Cardiac muscle cell (in vitro differentiated cells and primary cell): ENCODE measurements at regions not wholly inside any gene's neighbourhood (a gene's known extent, or its start where the extent isn't known, plus 50 kb on each side); places are given as distances from the start of the nearest gene placed in this dataset.

ENCODE experiments used
- DNase-seq, 2 donors: peaks; one replicate each; pipeline versions ENCODE4 v3.0.0 to v3.0.0-alpha.2; 2010 to 2017; ENCODE audit warnings: low read depth in 1 of 2, low spot score in 1 of 2
- H3K27ac ChIP-seq: fragments of 200-600 bp; sonication (generic); 2 replicates; pipeline ENCODE4 v1.5.1; 2016
- H3K27me3 ChIP-seq: fragments of 200-600 bp; sonication (generic); 2 replicates; pipeline ENCODE4 v1.6.0; 2016; ENCODE audit warnings: control low read depth
- H3K36me3 ChIP-seq: fragments of 200-600 bp; sonication (generic); 2 replicates; pipeline ENCODE4 v1.5.1; 2016; ENCODE audit warnings: control low read depth
- H3K4me1 ChIP-seq: fragments of 200-600 bp; sonication (generic); 2 replicates; pipeline ENCODE4 v1.8.1; 2017; ENCODE audit warnings: low read depth, mild to moderate bottlenecking, mixed run types
- H3K4me3 ChIP-seq: fragments of 200-600 bp; sonication (generic); 2 replicates; pipeline ENCODE4 v1.5.1; 2016; ENCODE audit warnings: mild to moderate bottlenecking
- H3K9me3 ChIP-seq: fragments of 200-600 bp; sonication (generic); 2 replicates; pipeline ENCODE4 v1.5.1; 2017; ENCODE audit warnings: low read depth, mild to moderate bottlenecking, control low read depth
- TF ChIP-seq, protein P1 (sequence below): IDR thresholded peaks from 2 replicates; pipeline ENCODE4 v1.5.1; 2012; ENCODE audit warnings: low read depth, mild to moderate bottlenecking, low read length

- H3K27me3 ChIP-seq = no peaks in the 10 kb centered on the region
- H3K9me3 ChIP-seq = no peaks in the 10 kb centered on the region
- H3K36me3 ChIP-seq = no peaks in the 10 kb centered on the region
- no peaks in the 10 kb centered on the region for H3K4me1 ChIP-seq
- H3K4me3 ChIP-seq = no peak overlapping the region
- DNase-seq = no peak
- no peak overlapping the region for H3K27ac ChIP-seq
- TF ChIP-seq, protein P1, sequence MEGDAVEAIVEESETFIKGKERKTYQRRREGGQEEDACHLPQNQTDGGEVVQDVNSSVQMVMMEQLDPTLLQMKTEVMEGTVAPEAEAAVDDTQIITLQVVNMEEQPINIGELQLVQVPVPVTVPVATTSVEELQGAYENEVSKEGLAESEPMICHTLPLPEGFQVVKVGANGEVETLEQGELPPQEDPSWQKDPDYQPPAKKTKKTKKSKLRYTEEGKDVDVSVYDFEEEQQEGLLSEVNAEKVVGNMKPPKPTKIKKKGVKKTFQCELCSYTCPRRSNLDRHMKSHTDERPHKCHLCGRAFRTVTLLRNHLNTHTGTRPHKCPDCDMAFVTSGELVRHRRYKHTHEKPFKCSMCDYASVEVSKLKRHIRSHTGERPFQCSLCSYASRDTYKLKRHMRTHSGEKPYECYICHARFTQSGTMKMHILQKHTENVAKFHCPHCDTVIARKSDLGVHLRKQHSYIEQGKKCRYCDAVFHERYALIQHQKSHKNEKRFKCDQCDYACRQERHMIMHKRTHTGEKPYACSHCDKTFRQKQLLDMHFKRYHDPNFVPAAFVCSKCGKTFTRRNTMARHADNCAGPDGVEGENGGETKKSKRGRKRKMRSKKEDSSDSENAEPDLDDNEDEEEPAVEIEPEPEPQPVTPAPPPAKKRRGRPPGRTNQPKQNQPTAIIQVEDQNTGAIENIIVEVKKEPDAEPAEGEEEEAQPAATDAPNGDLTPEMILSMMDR = no peak
Measured at GRCh38 chr17:74119965-74120364, 83.5 kb upstream of the RPL38 start.

DNA sequence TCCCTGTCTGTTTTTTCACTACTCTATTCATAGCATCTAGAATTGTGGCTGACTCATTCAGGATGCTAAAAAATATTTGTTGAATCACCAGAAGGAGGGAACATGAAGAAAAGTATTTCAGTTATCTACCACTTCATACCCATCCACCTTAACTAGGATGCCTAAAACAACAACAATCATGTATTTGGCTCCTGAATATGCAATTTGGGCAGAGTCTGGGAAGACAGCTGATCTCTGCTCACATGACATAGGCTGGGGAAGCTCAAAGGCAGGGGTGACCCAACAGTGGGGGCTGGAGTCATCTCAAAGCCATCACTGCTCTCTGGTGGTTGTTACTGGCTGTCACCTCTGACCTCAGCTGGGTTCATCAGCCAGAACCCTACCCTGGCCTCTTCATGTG lies 80.1 kb upstream of the RPL38 start:
- Histone ChIP-seq H3K9me3 (no peaks in the 10 kb centered on the region), H3K4me1 (no peaks in the 10 kb centered on the region), H3K4me3 (no peak overlapping the region), H3K27ac (no peak overlapping the region), H3K27me3 (no peaks in the 10 kb centered on the region), H3K36me3 (no peaks in the 10 kb centered on the region)
- TF ChIP-seq, protein P1 = no peak
- DNase-seq = peak in 1 of 2 donors; percentile 4

DNA sequence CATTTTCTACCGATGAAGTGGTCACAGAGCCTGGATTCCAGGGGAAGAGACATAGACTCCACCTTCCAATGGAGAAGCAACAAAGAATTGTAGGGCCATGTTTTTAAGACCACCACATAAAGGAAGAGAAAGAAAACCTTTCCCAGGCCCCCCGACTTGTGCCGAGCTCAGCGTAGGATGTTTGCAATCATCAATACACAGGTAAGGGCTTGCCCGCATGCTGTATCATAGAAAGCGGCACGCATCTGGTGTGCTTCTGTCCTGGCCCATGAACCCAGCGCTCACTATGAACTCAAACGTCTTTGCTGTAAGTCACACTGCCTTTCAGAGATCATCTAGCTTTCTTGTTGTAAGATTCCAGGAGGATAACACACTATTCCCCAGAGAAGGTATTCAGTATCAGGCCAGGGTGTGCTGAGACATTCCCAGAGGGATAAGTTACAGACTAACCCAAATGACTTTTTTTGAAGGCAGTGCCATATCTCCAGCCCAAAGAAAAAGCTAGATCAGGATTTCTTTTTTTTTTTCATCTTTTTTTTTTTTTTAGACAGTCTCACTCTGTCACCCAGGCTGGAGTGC lies 79.5 kb upstream of the RPL38 start:
- Histone ChIP-seq H3K27ac (no peak overlapping the region), H3K27me3 (no peaks in the 10 kb centered on the region), H3K9me3 (no peaks in the 10 kb centered on the region), H3K4me1 (no peaks in the 10 kb centered on the region), H3K4me3 (no peak overlapping the region), H3K36me3 (no peaks in the 10 kb centered on the region)
- TF ChIP-seq, protein P1 = no peak
- no peak for DNase-seq

DNA sequence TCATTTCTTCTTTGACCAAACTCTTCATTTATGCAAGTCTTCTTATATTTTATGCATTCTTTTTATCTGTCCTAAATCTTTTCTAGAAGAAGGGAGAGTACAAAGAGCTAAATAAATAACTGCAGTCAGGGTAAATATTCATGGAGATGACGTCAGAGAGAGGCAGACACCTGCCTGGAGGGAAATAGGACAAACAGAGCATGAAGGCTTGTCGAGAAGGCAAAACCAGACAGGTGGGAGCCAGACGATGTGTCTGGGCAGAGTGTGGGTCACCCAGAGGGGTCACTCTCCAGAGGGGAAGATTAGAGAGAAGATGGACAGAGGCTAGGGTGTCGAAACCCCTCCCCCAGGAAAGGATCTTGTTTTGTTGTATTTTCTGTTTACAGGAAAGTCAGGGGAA lies 78.3 kb upstream of the RPL38 start:
- no peaks in the 10 kb centered on the region for H3K27me3 ChIP-seq
- H3K27ac ChIP-seq = no peak overlapping the region
- TF ChIP-seq, protein P1 = no peak
- H3K36me3 ChIP-seq = no peaks in the 10 kb centered on the region
- H3K9me3 ChIP-seq = no peaks in the 10 kb centered on the region
- H3K4me3 ChIP-seq = no peak overlapping the region
- DNase-seq = no peak
- no peaks in the 10 kb centered on the region for H3K4me1 ChIP-seq

- no peaks in the 10 kb centered on the region for H3K9me3 ChIP-seq
Measured at GRCh38 chr17:74126179-74126900, 77.1 kb upstream of the RPL38 start.

More at GRCh38 chr17:74126179-74126900, 77.1 kb upstream of the RPL38 start:
- Histone ChIP-seq H3K4me1 (no peaks in the 10 kb centered on the region), H3K27ac (no peak overlapping the region), H3K36me3 (no peaks in the 10 kb centered on the region), H3K27me3 (no peaks in the 10 kb centered on the region), H3K4me3 (no peak overlapping the region)
- TF ChIP-seq, protein P1 = no peak
- no peak for DNase-seq
